HG03521 (cell line): ENCODE measurements at regions not wholly inside any gene's neighbourhood (a gene's known extent, or its start where the extent isn't known, plus 50 kb on each side); places are given as distances from the start of the nearest gene placed in this dataset.

Experiments
- ATAC-seq: cut with Tn5 transposase; IDR thresholded peaks from one replicate; pipeline ENCODE4 v1.9.1; 2021; ENCODE audit warnings: mild to moderate bottlenecking, moderate library complexity; ENCODE audit not compliant: unreplicated experiment

DNA sequence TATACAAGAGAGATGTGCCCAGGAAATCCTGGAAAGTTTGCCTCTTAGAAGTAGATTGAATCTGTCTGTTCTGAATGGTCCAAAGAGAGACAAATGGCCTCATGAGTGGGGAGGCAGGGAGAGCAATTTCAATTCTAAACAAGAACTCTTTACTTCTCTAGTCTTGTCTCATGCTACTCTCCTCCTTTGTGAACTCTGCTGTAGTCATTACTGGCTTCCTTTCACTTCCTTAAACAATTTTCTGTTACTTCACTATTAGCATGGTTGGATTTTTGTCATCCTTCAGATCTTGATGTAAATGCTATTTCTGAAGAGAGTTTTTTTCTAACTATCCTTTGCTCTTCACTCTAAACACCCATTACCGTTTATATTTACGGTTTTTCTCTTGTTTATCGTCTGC is 54.0 kb upstream of the GRIN3A start:
- ATAC-seq = no peak

DNA sequence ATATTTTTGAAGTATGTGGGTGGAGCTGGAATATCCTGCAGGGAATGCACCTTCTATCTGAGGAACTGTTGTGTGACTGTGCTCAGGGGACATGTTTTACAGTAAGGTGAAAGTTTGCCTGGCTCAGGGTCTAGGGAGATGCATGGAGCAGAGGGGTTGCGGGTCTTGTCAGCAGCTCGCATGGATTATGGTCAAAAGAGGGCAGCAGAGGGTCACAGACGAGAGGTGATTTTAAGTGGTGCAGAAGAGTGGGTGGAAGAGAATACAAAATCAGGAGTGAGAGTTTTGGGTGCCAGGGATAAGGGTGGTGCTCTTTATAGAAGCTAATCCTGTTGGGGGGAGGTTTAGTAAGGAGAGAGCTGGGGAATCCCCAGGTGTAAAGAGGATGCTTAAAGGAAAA is 53.5 kb upstream of the GRIN3A start:
- ATAC-seq = no peak

DNA sequence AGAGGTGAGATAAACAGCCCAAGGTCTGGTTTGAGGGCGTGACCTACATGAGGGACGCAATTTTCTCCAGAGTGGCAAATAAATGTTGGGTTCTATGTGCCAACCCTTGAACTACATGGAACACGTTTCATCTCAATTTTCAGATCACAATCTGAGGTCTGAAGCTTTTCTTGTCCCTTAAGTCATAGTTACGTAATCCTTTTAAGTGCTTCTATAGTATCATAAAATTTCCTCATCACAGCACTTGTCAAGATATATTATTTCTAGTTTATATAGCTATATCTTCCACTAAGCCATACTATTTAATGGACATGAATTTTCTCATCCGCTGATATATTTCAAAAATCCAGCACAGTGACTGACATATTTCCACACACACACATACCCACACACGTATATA is 53.1 kb upstream of the GRIN3A start:
- ATAC-seq = no peak
